Tibial nerve (tissue), 4 donors: ENCODE measurements at regions not wholly inside any gene's neighbourhood (a gene's known extent, or its start where the extent isn't known, plus 50 kb on each side); places are given as distances from the start of the nearest gene placed in this dataset.

Experiments
- EP300 ChIP-seq, 2 donors: sonication (generic); formaldehyde crosslinking; IDR thresholded peaks; one replicate each; pipeline ENCODE4 v1.6.1; 2017; ENCODE audit warnings: antibody characterized with exemption in 2 of 2, mild to moderate bottlenecking in 1 of 2
- TF ChIP-seq, protein P1 (sequence below), 5 experiments: fragments of 200-600 bp in 3 of 5; fragments of 450-650 bp in 2 of 5; sonication (generic) in 3 of 5; IDR thresholded peaks; one replicate each; pipeline ENCODE4 v1.5.1; 2016 to 2019; ENCODE audit warnings: antibody characterized with exemption in 5 of 5, mild to moderate bottlenecking in 3 of 5, moderate library complexity in 2 of 5

- no peak for TF ChIP-seq EP300 (IDR thresholded peaks at IDR 0.05)
- TF ChIP-seq, protein P1, sequence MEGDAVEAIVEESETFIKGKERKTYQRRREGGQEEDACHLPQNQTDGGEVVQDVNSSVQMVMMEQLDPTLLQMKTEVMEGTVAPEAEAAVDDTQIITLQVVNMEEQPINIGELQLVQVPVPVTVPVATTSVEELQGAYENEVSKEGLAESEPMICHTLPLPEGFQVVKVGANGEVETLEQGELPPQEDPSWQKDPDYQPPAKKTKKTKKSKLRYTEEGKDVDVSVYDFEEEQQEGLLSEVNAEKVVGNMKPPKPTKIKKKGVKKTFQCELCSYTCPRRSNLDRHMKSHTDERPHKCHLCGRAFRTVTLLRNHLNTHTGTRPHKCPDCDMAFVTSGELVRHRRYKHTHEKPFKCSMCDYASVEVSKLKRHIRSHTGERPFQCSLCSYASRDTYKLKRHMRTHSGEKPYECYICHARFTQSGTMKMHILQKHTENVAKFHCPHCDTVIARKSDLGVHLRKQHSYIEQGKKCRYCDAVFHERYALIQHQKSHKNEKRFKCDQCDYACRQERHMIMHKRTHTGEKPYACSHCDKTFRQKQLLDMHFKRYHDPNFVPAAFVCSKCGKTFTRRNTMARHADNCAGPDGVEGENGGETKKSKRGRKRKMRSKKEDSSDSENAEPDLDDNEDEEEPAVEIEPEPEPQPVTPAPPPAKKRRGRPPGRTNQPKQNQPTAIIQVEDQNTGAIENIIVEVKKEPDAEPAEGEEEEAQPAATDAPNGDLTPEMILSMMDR (IDR thresholded peaks at IDR 0.05): no peak
Measured at GRCh38 chr11:28463826-28464225, 355.6 kb downstream of the METTL15 start.
